ENCODE measurements at regions not wholly inside any gene's neighbourhood (a gene's known extent, or its start where the extent isn't known, plus 50 kb on each side); places are given as distances from the start of the nearest gene placed in this dataset.

GRCh38 chr14:27223906-27224305 is 626.1 kb upstream of the NOVA1 start:
- TF ChIP-seq CTCF (conservative IDR thresholded peaks at IDR 0.05; ENCODE audit: low read depth, low read length) (no peak), EZH2 (IDR thresholded peaks at IDR 0.05; ENCODE audit: borderline replicate concordance, low read depth, low read length, poor library complexity, severe bottlenecking) (no peak)

Data from A673 (cell line).